Natural killer cell treated with Interleukin-12 subunit alpha and Interleukin-12 subunit beta and Interleukin-15 and Interleukin-18, amount 100 ng/mL, for 72 hours (primary cell): ENCODE measurements at regions not wholly inside any gene's neighbourhood (a gene's known extent, or its start where the extent isn't known, plus 50 kb on each side); places are given as distances from the start of the nearest gene placed in this dataset.

Experiments
- ATAC-seq, 2 donors: fragments of 150-1000 bp; cut with Tn5 transposase in 1 of 2; sonication (Bioruptor Pico), chemical (Tn5 transposase) in 1 of 2; 2 replicates each; pipeline ENCODE4 v1.10.0; 2021
- DNase-seq: peaks from one replicate; pipeline ENCODE4 v3.0.0; 2022; ENCODE audit warnings: low spot score
- H3K27ac Mint-ChIP-seq, 2 donors: 1 replicate in 1 of 2; 2 replicates in 1 of 2; pipeline ENCODE4 v1.8.0; 2022; ENCODE audit warnings: mixed read lengths in 2 of 2, mild to moderate bottlenecking in 1 of 2, moderate library complexity in 1 of 2
- H3K27me3 Mint-ChIP-seq, 2 donors: 1 replicate in 1 of 2; 2 replicates in 1 of 2; pipeline ENCODE4 v1.8.0; 2022; ENCODE audit warnings: mixed read lengths in 2 of 2
- H3K36me3 Mint-ChIP-seq: one replicate; pipeline ENCODE4 v1.8.0; 2022; ENCODE audit warnings: mixed read lengths
- H3K4me1 Mint-ChIP-seq, 2 donors: 1 replicate in 1 of 2; 2 replicates in 1 of 2; pipeline ENCODE4 v1.8.0; 2022; ENCODE audit warnings: low read depth in 2 of 2, mixed read lengths in 2 of 2, mild to moderate bottlenecking in 1 of 2
- H3K4me3 Mint-ChIP-seq: one replicate; pipeline ENCODE4 v1.8.0; 2022; ENCODE audit warnings: mixed read lengths
- H3K9me3 Mint-ChIP-seq: 2 replicates; pipeline ENCODE4 v1.8.0; 2022; ENCODE audit warnings: mixed read lengths

DNA sequence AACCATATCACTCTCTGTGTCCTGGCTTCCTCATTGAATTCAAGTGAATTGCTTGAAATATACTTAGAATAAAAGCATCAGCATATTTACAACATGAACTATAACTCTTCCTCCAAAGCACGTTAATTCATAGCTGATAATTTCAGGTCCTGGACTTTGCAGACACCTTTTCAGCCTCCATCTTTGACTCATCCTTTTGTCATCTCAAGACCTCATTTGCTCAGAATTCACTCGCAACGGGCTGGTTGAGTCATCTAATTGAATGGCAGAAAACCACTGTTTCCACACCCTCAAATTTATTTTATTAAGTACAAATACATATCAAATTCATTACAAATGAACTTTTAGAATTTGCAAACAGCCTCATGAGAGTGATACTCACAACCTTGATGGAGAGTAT, 545.7 kb downstream of the GATA3 start:
- DNase-seq (no peak), ATAC-seq (no peak)
- no peaks in the 10 kb centered on the region for H3K4me1 Mint-ChIP-seq
- H3K9me3 Mint-ChIP-seq: peaks cover 3% of the 10 kb centered on the region
- peaks cover 20 to 50% of the 10 kb centered on the region in 2 donors for H3K27me3 Mint-ChIP-seq
- no peak overlapping the region for H3K27ac Mint-ChIP-seq
- peaks cover 4% of the 10 kb centered on the region for H3K36me3 Mint-ChIP-seq
- no peak overlapping the region for H3K4me3 Mint-ChIP-seq

DNA sequence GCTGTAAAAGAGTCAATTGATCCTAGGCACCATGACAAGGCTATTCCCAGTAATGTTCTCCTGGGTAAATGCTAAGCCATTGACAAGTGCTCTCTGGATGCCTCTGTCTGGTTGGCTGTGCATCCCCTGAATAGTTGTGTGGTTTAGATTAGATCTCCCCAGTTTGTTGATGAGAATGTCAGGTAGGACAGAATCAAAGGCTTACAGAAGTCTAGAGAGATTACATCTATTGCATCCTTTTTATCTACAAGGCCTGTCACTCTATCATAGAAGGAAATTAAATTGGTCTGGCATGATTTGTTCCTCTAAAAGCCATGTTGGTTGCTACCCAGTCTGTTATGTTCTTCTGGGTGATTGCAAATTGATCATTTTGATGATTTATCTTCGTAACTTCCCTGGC, 548.3 kb downstream of the GATA3 start:
- H3K27ac Mint-ChIP-seq: no peak overlapping the region
- ATAC-seq (no peak), DNase-seq (no peak)
- H3K4me1 Mint-ChIP-seq: no peaks in the 10 kb centered on the region
- H3K27me3 Mint-ChIP-seq: peaks cover 23 to 45% of the 10 kb centered on the region in 2 donors
- no peak overlapping the region for H3K4me3 Mint-ChIP-seq
- H3K9me3 Mint-ChIP-seq: peaks cover 18% of the 10 kb centered on the region
- H3K36me3 Mint-ChIP-seq: peaks cover 11% of the 10 kb centered on the region

DNA sequence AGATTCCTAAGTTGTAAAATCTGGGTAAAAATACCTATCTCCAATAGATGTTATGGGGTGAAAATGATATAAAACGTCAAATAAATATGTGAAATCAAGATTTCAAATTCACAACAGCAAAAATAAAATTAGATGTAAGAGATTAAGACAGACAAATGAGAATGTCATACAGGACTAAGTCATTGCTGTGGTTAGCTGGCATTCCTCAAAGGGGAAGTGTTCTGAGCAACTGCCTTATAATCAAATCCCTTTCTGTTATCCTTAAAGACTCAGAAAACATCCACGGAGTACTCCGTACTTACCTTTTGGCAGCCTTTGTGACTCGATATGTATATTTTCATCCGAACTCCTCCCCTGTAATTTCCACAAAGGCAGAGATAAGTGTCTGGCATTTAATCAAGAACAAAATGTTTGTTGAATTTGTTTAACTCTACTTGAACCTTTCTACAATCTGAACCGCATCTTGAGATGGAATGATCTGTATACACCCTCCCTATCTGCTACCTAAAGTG, 559.6 kb downstream of the GATA3 start:
- ATAC-seq (no peak), DNase-seq (no peak)
- peaks cover 17 to 32% of the 10 kb centered on the region in 2 donors for H3K27me3 Mint-ChIP-seq
- peaks cover 5% of the 10 kb centered on the region for H3K9me3 Mint-ChIP-seq
- H3K4me3 Mint-ChIP-seq: no peak overlapping the region
- H3K27ac Mint-ChIP-seq: no peak overlapping the region
- no peaks in the 10 kb centered on the region for H3K36me3 Mint-ChIP-seq
- H3K4me1 Mint-ChIP-seq: no peaks in the 10 kb centered on the region

DNA sequence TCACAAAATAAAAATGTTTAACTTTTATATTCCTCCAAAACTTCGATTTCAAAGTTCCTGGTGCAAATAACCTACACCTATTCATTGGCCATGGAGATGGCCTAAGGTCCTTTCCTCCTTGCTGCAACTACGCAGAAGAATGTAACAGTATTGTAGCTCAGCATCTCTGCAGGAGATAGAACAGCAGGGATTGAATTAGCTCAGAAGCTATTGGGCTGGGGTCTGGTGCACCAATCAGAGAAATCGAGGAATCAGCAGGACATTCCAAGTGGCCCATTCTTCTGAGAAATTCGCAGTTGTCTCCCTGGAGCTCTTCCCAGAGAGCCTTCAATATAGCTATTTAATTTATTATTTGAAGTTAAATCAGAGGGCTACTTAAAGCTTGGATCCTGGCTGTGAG, 560.6 kb downstream of the GATA3 start:
- Mint-ChIP-seq H3K27ac (no peak overlapping the region), H3K9me3 (peaks cover 5% of the 10 kb centered on the region), H3K27me3 (peaks cover 20 to 32% of the 10 kb centered on the region in 2 donors), H3K4me3 (no peak overlapping the region), H3K36me3 (no peaks in the 10 kb centered on the region), H3K4me1 (no peaks in the 10 kb centered on the region)
- DNase-seq (no peak), ATAC-seq (no peak)

DNA sequence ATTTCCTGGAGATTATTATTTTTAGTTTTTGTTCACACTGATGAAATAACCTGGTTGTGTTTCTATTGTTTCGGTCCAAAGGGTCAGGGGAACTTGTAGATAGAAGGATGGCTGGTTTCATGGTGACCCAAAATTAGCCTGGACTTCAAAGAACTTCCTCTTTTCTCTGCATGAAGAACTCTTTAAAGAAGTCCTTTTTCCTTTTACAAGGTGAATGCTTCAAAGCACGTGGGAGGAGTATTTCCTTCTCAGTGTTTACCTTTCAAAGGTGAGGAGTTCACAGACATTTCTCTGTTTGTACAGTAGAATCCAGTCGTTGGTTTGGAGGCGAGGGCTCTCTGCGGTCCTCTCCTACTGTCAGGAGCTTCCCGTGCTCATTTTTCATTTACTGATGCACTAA, 561.7 kb downstream of the GATA3 start:
- DNase-seq: no peak
- peaks cover 5% of the 10 kb centered on the region for H3K9me3 Mint-ChIP-seq
- no peaks in the 10 kb centered on the region for H3K36me3 Mint-ChIP-seq
- no peak overlapping the region for H3K4me3 Mint-ChIP-seq
- no peak for ATAC-seq
- H3K27me3 Mint-ChIP-seq: peaks cover 20 to 26% of the 10 kb centered on the region in 2 donors
- no peaks in the 10 kb centered on the region for H3K4me1 Mint-ChIP-seq
- H3K27ac Mint-ChIP-seq: no peak overlapping the region

- Mint-ChIP-seq H3K27me3 (peaks cover 16 to 33% of the 10 kb centered on the region in 2 donors), H3K36me3 (no peaks in the 10 kb centered on the region), H3K4me3 (no peak overlapping the region), H3K27ac (no peak overlapping the region), H3K9me3 (no peaks in the 10 kb centered on the region), H3K4me1 (no peaks in the 10 kb centered on the region)
- DNase-seq: no peak
- ATAC-seq: no peak
These were observed 563.3 kb downstream of the GATA3 start for GRCh38 chr10:8617792-8618191.

- Mint-ChIP-seq H3K4me1 (no peaks in the 10 kb centered on the region), H3K27ac (no peak overlapping the region), H3K27me3 (peaks cover 20 to 25% of the 10 kb centered on the region in 2 donors), H3K9me3 (no peaks in the 10 kb centered on the region), H3K36me3 (no peaks in the 10 kb centered on the region), H3K4me3 (no peak overlapping the region)
- DNase-seq (no peak), ATAC-seq (no peak)
These were observed 564.3 kb downstream of the GATA3 start for GRCh38 chr10:8618834-8619233.

GRCh38 chr10:8628351-8628750, 573.9 kb downstream of the GATA3 start:
- Mint-ChIP-seq H3K4me3 (no peak overlapping the region), H3K27ac (no peak overlapping the region), H3K36me3 (no peaks in the 10 kb centered on the region), H3K4me1 (no peaks in the 10 kb centered on the region), H3K27me3 (peaks cover 16 to 32% of the 10 kb centered on the region in 2 donors), H3K9me3 (peaks cover 2% of the 10 kb centered on the region)
- ATAC-seq: no peak
- DNase-seq: no peak

- Mint-ChIP-seq H3K27me3 (peaks cover 27 to 29% of the 10 kb centered on the region in 2 donors), H3K9me3 (peaks cover 2% of the 10 kb centered on the region), H3K36me3 (no peaks in the 10 kb centered on the region), H3K27ac (no peak overlapping the region), H3K4me3 (no peak overlapping the region), H3K4me1 (no peaks in the 10 kb centered on the region)
- DNase-seq (no peak), ATAC-seq (no peak)
These were observed 579.4 kb downstream of the GATA3 start for GRCh38 chr10:8633909-8634308.

- Mint-ChIP-seq H3K4me1 (no peaks in the 10 kb centered on the region), H3K4me3 (no peak overlapping the region), H3K27ac (no peak overlapping the region), H3K9me3 (no peaks in the 10 kb centered on the region), H3K36me3 (no peaks in the 10 kb centered on the region), H3K27me3 (peaks cover 20 to 23% of the 10 kb centered on the region in 2 donors)
- DNase-seq: no peak
- no peak for ATAC-seq
These were observed 581.9 kb downstream of the GATA3 start for GRCh38 chr10:8636371-8636770.

- peak in 1 of 2 donors; percentile 40 for ATAC-seq
- Mint-ChIP-seq H3K27me3 (peaks cover 24 to 25% of the 10 kb centered on the region in 2 donors), H3K4me1 (no peaks in the 10 kb centered on the region)
These were observed 583.2 kb downstream of the GATA3 start for GRCh38 chr10:8637640-8638039.

GRCh38 chr10:8638088-8638672, 583.7 kb downstream of the GATA3 start:
- Mint-ChIP-seq H3K36me3 (no peaks in the 10 kb centered on the region), H3K4me1 (no peaks in the 10 kb centered on the region), H3K4me3 (no peak overlapping the region), H3K27ac (no peak overlapping the region), H3K27me3 (peaks cover 21% of the 10 kb centered on the region in 2 donors), H3K9me3 (peaks cover 3% of the 10 kb centered on the region)
- no peak for DNase-seq
- ATAC-seq: no peak

More at GRCh38 chr10:8637640-8638039, 583.2 kb downstream of the GATA3 start:
- H3K27ac Mint-ChIP-seq: no peak overlapping the region
- no peak overlapping the region for H3K4me3 Mint-ChIP-seq
- DNase-seq: no peak
- H3K9me3 Mint-ChIP-seq: peaks cover 3% of the 10 kb centered on the region
- H3K36me3 Mint-ChIP-seq: no peaks in the 10 kb centered on the region

DNA sequence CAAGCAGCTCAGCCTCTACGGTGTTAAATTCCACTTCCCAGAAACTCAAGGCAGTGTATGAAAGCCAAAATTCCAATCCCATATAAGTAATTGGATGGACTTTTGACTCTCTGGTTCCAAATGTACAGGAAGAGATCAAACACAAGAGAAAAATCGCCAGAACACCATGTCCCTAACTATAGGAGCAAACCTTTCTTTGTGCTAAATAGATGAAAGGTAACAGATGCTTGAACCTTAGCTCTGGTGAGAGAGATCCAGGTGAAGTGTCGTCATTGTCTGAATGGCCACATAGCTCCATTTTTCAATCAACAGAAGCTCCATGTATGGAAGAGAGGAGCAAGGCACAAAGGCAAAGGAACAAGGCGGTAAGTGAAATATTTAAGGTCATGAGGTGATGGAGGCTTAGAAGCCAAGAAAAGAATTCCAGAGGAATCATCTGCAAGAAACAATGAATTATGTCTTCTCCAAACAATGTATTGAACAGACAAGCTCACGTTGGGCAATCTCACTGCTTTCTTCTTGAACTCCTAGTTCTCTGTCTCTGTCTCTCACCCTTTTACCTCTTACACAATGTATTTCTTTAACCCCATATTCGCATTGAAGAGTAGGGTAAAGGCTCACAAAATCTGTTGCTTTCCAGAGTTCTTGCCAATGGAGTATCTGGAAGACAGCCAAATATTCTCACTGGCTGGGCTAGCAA, 585.1 kb downstream of the GATA3 start:
- peaks cover 19 to 21% of the 10 kb centered on the region in 2 donors for H3K27me3 Mint-ChIP-seq
- peaks cover 3% of the 10 kb centered on the region for H3K9me3 Mint-ChIP-seq
- H3K27ac Mint-ChIP-seq: no peak overlapping the region
- ATAC-seq (no peak), DNase-seq (no peak)
- H3K4me3 Mint-ChIP-seq: no peak overlapping the region
- no peaks in the 10 kb centered on the region for H3K36me3 Mint-ChIP-seq
- no peaks in the 10 kb centered on the region for H3K4me1 Mint-ChIP-seq

DNA sequence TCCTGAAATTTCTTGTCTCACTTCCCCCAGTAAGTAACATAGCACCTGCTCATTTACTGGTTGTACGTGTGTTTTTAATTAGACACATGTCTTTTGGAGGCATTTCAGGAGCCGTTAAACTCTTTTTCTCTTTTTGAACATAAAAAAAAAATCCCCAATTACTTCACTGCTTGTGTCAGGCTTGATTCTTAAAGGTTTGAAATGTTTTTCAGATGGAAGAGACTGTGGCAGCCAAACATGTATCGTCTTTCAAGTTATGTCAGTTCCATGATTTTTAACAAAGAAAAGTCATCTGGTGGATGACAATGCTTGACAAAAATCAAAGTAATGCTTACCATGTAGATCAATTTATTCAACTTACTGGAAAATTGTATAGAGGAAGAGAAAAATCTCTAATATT, 585.8 kb downstream of the GATA3 start:
- H3K27ac Mint-ChIP-seq: no peak overlapping the region
- no peaks in the 10 kb centered on the region for H3K4me1 Mint-ChIP-seq
- H3K4me3 Mint-ChIP-seq: no peak overlapping the region
- peaks cover 19 to 21% of the 10 kb centered on the region in 2 donors for H3K27me3 Mint-ChIP-seq
- H3K9me3 Mint-ChIP-seq: peaks cover 3% of the 10 kb centered on the region
- DNase-seq: no peak
- no peak for ATAC-seq
- H3K36me3 Mint-ChIP-seq: no peaks in the 10 kb centered on the region
